ENCODE measurements at regions not wholly inside any gene's neighbourhood (a gene's known extent, or its start where the extent isn't known, plus 50 kb on each side); places are given as distances from the start of the nearest gene placed in this dataset.

DNA sequence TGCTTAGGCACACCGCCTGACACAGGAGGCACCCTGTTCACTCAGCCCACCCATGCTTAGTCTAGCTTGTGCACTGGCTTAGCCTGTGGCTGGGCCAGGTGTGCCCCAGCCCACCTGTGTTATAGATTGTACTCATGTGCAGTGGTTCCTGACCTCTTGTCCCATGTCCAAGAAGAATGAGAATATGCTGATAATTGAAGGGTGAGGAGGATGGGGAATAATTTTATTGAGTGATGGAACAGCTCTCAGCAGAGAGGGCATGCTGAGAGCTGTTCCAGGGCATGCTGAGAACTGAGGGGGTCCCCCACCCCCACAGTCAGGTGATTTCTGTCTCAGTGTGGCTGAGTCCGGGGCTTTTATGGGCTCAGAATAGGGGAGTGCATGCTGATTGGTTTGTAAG lies 395.9 kb downstream of the FUT8 start:
- no peak overlapping the region for H3K4me3 ChIP-seq (ENCODE audit: insufficient read depth, low read depth, low read length)
- H3K4ac ChIP-seq (ENCODE audit: low read depth, low read length), result no peak overlapping the region
- no peak overlapping the region for H3K56ac ChIP-seq (ENCODE audit: extremely low read depth, insufficient read depth, low read length)
- no peaks in the 10 kb centered on the region; the same call in none of the 2 replicates for H3K27me3 ChIP-seq (ENCODE audit: control insufficient read depth, insufficient read depth, low read length)
- H3K4me1 ChIP-seq (ENCODE audit: control insufficient read depth, insufficient read depth, low read length), result no peaks in the 10 kb centered on the region
- no peak for ATAC-seq (ENCODE audit: low read depth)
- no peak overlapping the region for H4K5ac ChIP-seq (ENCODE audit: low read depth, low read length)
- no peak overlapping the region for H3K18ac ChIP-seq (ENCODE audit: low read depth, low read length)
- H3K79me1 ChIP-seq (ENCODE audit: low read depth in 1 of 2, low read length in 2 of 2), result no peaks in the 10 kb centered on the region
- DNase-seq, result no peak
- H3K27ac ChIP-seq (ENCODE audit: insufficient read depth, low read length), result no peak overlapping the region
- no peak overlapping the region for H3K23ac ChIP-seq (ENCODE audit: low read depth, low read length)
- no peak for TF ChIP-seq POLR2A (IDR thresholded peaks at IDR 0.05; ENCODE audit: low read depth, low read length)
- no peak for TF ChIP-seq CTCF (conservative IDR thresholded peaks at IDR 0.05; ENCODE audit: low read depth, low read length)
- no peak for TF ChIP-seq USF2 (IDR thresholded peaks at IDR 0.05; ENCODE audit: low read depth, low read length)
- TF ChIP-seq MAZ (IDR thresholded peaks at IDR 0.05; ENCODE audit: borderline replicate concordance, low read depth, low read length), result no peak
- no peak for TF ChIP-seq BHLHE40 (IDR thresholded peaks at IDR 0.05; ENCODE audit: low read depth, low read length)
- no peak for TF ChIP-seq RAD21 (IDR thresholded peaks at IDR 0.05; ENCODE audit: low read length)
- no peak for TF ChIP-seq SMC3 (IDR thresholded peaks at IDR 0.05; ENCODE audit: low read depth, low read length)
- TF ChIP-seq MXI1 (IDR thresholded peaks at IDR 0.05; ENCODE audit: borderline replicate concordance, low read depth, low read length), result no peak
- no peak for TF ChIP-seq RFX5 (IDR thresholded peaks at IDR 0.05; ENCODE audit: low read depth, low read length)
- no peak for TF ChIP-seq RCOR1 (IDR thresholded peaks at IDR 0.05; ENCODE audit: insufficient replicate concordance, low read length)
- TF ChIP-seq FOS (IDR thresholded peaks at IDR 0.05; ENCODE audit: low read depth, low read length), result no peak
- no peak for TF ChIP-seq CEBPB (IDR thresholded peaks at IDR 0.05; ENCODE audit: low read depth, low read length)
- TF ChIP-seq CHD1 (IDR thresholded peaks at IDR 0.05; ENCODE audit: low read depth, low read length), result no peak
- no peak for TF ChIP-seq MAFK (IDR thresholded peaks at IDR 0.05; ENCODE audit: low read depth, low read length)
- TF ChIP-seq ELK1 (IDR thresholded peaks at IDR 0.05; ENCODE audit: borderline replicate concordance, low read depth, low read length), result no peak
- dilution Hi-C loops (cut with HindIII; ENCODE audit: low sequenced_read_pairs, unreplicated experiment), result no loop called here
- H2AFZ ChIP-seq (replicated peaks; ENCODE audit: low read length, poor library complexity), result no peak overlapping the region
- no peak overlapping the region for H2BK120ac ChIP-seq (ENCODE audit: low read depth, low read length)
- no peak overlapping the region for H2BK15ac ChIP-seq (ENCODE audit: low read depth, low read length)
- H2BK5ac ChIP-seq (ENCODE audit: low read depth, low read length, poor library complexity, severe bottlenecking), result no peak overlapping the region
- intact Hi-C loops (cut with micrococcal nuclease), result no loop called here
- H3K9me1 ChIP-seq (ENCODE audit: insufficient read depth, low read length), result no peaks in the 10 kb centered on the region
- ChIA-PET POLR2A (ENCODE audit: unreplicated experiment) (no interaction called here), CTCF (no interaction called here)
- in situ Hi-C loops (cut with MboI; ENCODE audit: low sequenced_read_pairs), result no loop called here
- no peak overlapping the region for H3K9ac ChIP-seq (ENCODE audit: low read depth, low read length)
- 38% methylated on average over 1 of the region's 2 CpGs; no CpG with 5 or more reads in 1 of the 2 experiments for WGBS, 2 experiments (ENCODE audit: extremely low coverage in 2 of 2, insufficient read length in 1 of 2)
- H3K14ac ChIP-seq (replicated peaks; ENCODE audit: low read depth, low read length), result no peak overlapping the region
- no peak overlapping the region for H3K4me2 ChIP-seq (ENCODE audit: low read depth, low read length)
- H4K8ac ChIP-seq (ENCODE audit: low read depth in 2 of 2, low read length in 2 of 2), result no peak overlapping the region
- no peak overlapping the region for H2BK20ac ChIP-seq (ENCODE audit: low read depth, low read length)
- no peak overlapping the region for H2AK5ac ChIP-seq (ENCODE audit: low read depth, low read length)
- no TSS peak for BruUV-seq (replicated peaks)
- no peaks in the 10 kb centered on the region for H4K20me1 ChIP-seq (ENCODE audit: insufficient read depth, low read length)
- H3K9me3 ChIP-seq (ENCODE audit: control insufficient read depth, insufficient read depth, low read length), result peaks cover 2% of the 10 kb centered on the region
- H4K91ac ChIP-seq (ENCODE audit: insufficient read depth, low read depth, low read length), result no peak overlapping the region
- H2AK9ac ChIP-seq (replicated peaks; ENCODE audit: low read depth, low read length, poor library complexity), result no peak overlapping the region
- H3K36me3 ChIP-seq (ENCODE audit: control insufficient read depth, insufficient read depth, low read length), result no peaks in the 10 kb centered on the region
